DND-41 (cell line): ENCODE measurements at regions not wholly inside any gene's neighbourhood (a gene's known extent, or its start where the extent isn't known, plus 50 kb on each side); places are given as distances from the start of the nearest gene placed in this dataset.

ENCODE experiments used
- ATAC-seq: fragments of 200-7000 bp; cut with Tn5 transposase; 3 replicates; pipeline ENCODE4 v1.9.1; 2021; ENCODE audit warnings: low read depth; ENCODE audit not compliant: insufficient read depth
- DNase-seq: peaks from one replicate; pipeline ENCODE4 v3.0.0-alpha.2; 2020
- H2AFZ ChIP-seq: 2 replicates; pipeline ENCODE4 v1.6.0; 2012; ENCODE audit warnings: low read depth, low read length
- H3K27ac ChIP-seq: 2 replicates; pipeline ENCODE4 v1.5.1; 2012; ENCODE audit warnings: low read length, inconsistent platforms
- H3K27me3 ChIP-seq: fragments of 200-600 bp; sonication (generic); 2 replicates; pipeline ENCODE4 v1.6.0; 2012; ENCODE audit warnings: low read length, mild to moderate bottlenecking, inconsistent platforms; ENCODE audit not compliant: insufficient read depth, poor library complexity
- H3K36me3 ChIP-seq: 2 replicates; pipeline ENCODE4 v1.5.1; 2012; ENCODE audit warnings: low read length, inconsistent platforms; ENCODE audit not compliant: insufficient read depth
- H3K4me1 ChIP-seq: 2 replicates; pipeline ENCODE4 v1.5.1; 2012; ENCODE audit warnings: mild to moderate bottlenecking, low read length; ENCODE audit not compliant: insufficient read depth
- H3K4me2 ChIP-seq: 2 replicates; pipeline ENCODE4 v1.6.0; 2012; ENCODE audit warnings: mild to moderate bottlenecking, moderate library complexity, low read length, inconsistent platforms; ENCODE audit not compliant: insufficient read depth
- H3K4me3 ChIP-seq, 2 experiments: fragments of 200-600 bp in 1 of 2; shearing (Covaris generic) in 1 of 2; 2 replicates each; pipeline ENCODE4 v1.5.1; 2012 to 2016; ENCODE audit warnings: inconsistent platforms in 2 of 2, low read length in 2 of 2, mild to moderate bottlenecking in 2 of 2, low read depth in 1 of 2, moderate library complexity in 1 of 2
- H3K79me2 ChIP-seq: 2 replicates; pipeline ENCODE4 v1.6.0; 2012; ENCODE audit warnings: low read length, inconsistent platforms; ENCODE audit not compliant: insufficient read depth
- H3K9ac ChIP-seq: 2 replicates; pipeline ENCODE4 v1.6.0; 2012; ENCODE audit warnings: low read depth, mild to moderate bottlenecking, inconsistent platforms, low read length, moderate library complexity
- H3K9me3 ChIP-seq: 2 replicates; pipeline ENCODE4 v1.5.1; 2012; ENCODE audit warnings: low read length, moderate library complexity, mild to moderate bottlenecking, inconsistent platforms; ENCODE audit not compliant: insufficient read depth, severe bottlenecking
- H4K20me1 ChIP-seq: 2 replicates; pipeline ENCODE4 v1.6.0; 2012; ENCODE audit warnings: low read length; ENCODE audit not compliant: insufficient read depth
- EZH2 ChIP-seq: IDR thresholded peaks from 3 replicates; pipeline ENCODE4 v1.6.1; 2012; ENCODE audit warnings: borderline replicate concordance, low read depth, mild to moderate bottlenecking, moderate library complexity, low read length, inconsistent platforms; ENCODE audit not compliant: severe bottlenecking
- TF ChIP-seq, protein P1 (sequence below): IDR thresholded peaks from 2 replicates; pipeline ENCODE4 v1.5.1; 2012; ENCODE audit warnings: borderline replicate concordance, low read length, moderate library complexity, mild to moderate bottlenecking; ENCODE audit not compliant: poor library complexity, severe bottlenecking; ENCODE audit errors: extremely low read depth

DNA sequence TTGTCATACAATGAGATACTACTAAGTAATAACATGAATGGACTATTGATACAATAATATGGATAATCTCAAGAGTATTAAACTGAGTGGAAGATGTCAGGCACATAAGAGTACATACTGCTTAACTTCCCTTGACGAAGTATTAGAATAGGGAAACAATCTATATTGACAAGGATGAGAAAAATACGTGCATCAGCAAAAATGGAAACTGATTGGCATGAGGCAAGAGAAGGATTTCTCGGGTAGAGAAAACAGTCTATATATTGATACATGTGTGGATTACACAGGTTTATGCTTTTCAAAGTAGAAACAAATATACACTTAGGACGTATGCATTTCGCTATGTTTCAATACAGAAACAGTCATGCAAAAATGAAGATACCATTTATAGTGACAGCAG is 57.4 kb downstream of the PRR20E start:
- Histone ChIP-seq H3K4me2 (no peak overlapping the region), H2AFZ (no peak overlapping the region), H3K79me2 (no peaks in the 10 kb centered on the region), H3K27ac (no peak overlapping the region), H3K36me3 (no peaks in the 10 kb centered on the region), H3K27me3 (no peaks in the 10 kb centered on the region), H3K9ac (no peak overlapping the region), H3K4me1 (no peaks in the 10 kb centered on the region), H3K9me3 (no peaks in the 10 kb centered on the region), H4K20me1 (no peaks in the 10 kb centered on the region), H3K4me3 (no peak overlapping the region)
- DNase-seq (no peak), ATAC-seq (no peak)
- TF ChIP-seq EZH2: no peak
- TF ChIP-seq, protein P1, sequence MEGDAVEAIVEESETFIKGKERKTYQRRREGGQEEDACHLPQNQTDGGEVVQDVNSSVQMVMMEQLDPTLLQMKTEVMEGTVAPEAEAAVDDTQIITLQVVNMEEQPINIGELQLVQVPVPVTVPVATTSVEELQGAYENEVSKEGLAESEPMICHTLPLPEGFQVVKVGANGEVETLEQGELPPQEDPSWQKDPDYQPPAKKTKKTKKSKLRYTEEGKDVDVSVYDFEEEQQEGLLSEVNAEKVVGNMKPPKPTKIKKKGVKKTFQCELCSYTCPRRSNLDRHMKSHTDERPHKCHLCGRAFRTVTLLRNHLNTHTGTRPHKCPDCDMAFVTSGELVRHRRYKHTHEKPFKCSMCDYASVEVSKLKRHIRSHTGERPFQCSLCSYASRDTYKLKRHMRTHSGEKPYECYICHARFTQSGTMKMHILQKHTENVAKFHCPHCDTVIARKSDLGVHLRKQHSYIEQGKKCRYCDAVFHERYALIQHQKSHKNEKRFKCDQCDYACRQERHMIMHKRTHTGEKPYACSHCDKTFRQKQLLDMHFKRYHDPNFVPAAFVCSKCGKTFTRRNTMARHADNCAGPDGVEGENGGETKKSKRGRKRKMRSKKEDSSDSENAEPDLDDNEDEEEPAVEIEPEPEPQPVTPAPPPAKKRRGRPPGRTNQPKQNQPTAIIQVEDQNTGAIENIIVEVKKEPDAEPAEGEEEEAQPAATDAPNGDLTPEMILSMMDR: no peak

DNA sequence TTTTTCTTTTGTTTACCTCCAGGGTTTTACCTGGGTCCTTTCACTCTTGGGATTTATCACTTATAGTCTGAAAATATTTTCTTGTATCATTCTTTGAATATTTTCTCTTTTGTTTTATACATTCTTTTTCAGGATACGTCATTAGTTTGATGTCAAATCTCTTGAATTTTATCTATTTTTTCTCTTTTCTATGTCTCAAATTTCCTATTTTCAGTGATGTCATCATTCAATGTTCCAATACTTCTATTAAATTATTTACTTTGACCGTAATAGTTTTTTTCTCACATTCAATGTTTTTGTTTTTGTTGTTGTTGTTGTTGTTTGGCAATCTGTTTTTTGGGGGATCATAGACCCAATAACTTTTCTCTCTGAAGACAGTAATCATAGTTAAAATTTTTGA is 83.5 kb downstream of the PRR20E start:
- ATAC-seq: no peak
- H3K4me2 ChIP-seq: no peak overlapping the region

DNA sequence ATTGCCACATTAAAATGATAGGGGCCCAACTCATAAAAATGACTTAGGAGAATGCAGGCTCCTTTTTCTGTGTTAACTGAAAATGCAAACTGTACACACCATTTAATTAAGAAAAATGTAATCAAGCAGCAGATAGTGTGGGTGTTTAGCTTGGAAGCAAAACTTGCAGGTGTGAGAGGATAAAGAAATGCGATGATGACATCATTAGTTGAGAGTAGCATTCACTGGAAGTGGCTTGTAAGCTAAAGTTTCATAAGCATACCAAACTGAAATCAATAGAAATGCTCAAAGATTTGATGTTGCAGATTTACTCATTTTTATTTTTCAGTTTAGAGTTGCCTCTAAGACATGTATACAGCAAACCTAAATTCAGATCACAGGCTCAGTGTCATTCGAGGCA is 86.6 kb downstream of the PRR20E start:
- Histone ChIP-seq H2AFZ (no peak overlapping the region), H3K27me3 (no peaks in the 10 kb centered on the region), H3K4me3 (no peak overlapping the region), H3K9ac (no peak overlapping the region), H3K79me2 (no peaks in the 10 kb centered on the region), H3K9me3 (no peaks in the 10 kb centered on the region), H4K20me1 (no peaks in the 10 kb centered on the region), H3K36me3 (no peaks in the 10 kb centered on the region), H3K4me1 (no peaks in the 10 kb centered on the region), H3K4me2 (no peak overlapping the region), H3K27ac (no peak overlapping the region)
- TF ChIP-seq, protein P1: no peak
- no peak for TF ChIP-seq EZH2
- DNase-seq (no peak), ATAC-seq (no peak)

More for the DNA sequence above, 83.5 kb downstream of the PRR20E start:
- H3K4me3 ChIP-seq: no peak overlapping the region
- TF ChIP-seq EZH2: no peak
- TF ChIP-seq, protein P1: no peak
- DNase-seq: no peak
- no peaks in the 10 kb centered on the region for H3K27me3 ChIP-seq
- no peaks in the 10 kb centered on the region for H3K79me2 ChIP-seq
- H3K9me3 ChIP-seq: no peaks in the 10 kb centered on the region
- no peak overlapping the region for H2AFZ ChIP-seq
- H4K20me1 ChIP-seq: no peaks in the 10 kb centered on the region
- H3K27ac ChIP-seq: no peak overlapping the region
- no peak overlapping the region for H3K9ac ChIP-seq
- no peaks in the 10 kb centered on the region for H3K36me3 ChIP-seq
- no peaks in the 10 kb centered on the region for H3K4me1 ChIP-seq

DNA sequence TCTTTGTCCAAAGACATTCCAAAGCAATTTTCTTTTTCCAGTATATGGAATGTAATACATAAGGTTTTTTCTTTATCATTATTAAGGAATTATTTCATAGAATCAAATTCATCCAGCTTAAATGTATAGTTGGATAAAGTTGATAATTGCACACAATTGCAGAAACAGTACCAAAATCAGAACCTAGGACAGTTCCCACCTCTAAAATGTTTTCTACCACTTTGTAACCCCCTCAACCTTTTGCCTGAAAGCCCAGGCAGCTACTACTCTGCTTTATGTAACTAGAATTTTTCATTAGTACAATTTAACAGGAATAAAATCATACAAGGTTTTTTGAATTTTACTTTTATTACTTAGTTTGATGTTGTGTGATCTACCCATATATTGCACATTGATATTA is 98.0 kb downstream of the PRR20E start:
- H3K4me3 ChIP-seq: no peak overlapping the region
- no peaks in the 10 kb centered on the region for H3K9me3 ChIP-seq
- H3K9ac ChIP-seq: no peak overlapping the region
- ATAC-seq (no peak), DNase-seq (no peak)
- H3K27ac ChIP-seq: no peak overlapping the region
- H3K36me3 ChIP-seq: no peaks in the 10 kb centered on the region
- H3K27me3 ChIP-seq: no peaks in the 10 kb centered on the region
- H4K20me1 ChIP-seq: no peaks in the 10 kb centered on the region
- no peaks in the 10 kb centered on the region for H3K4me1 ChIP-seq
- no peak overlapping the region for H2AFZ ChIP-seq
- no peak overlapping the region for H3K4me2 ChIP-seq
- no peak for TF ChIP-seq EZH2
- TF ChIP-seq, protein P1: no peak
- H3K79me2 ChIP-seq: no peaks in the 10 kb centered on the region
